Fibroblast of lung (primary cell): ENCODE measurements at regions not wholly inside any gene's neighbourhood (a gene's known extent, or its start where the extent isn't known, plus 50 kb on each side); places are given as distances from the start of the nearest gene placed in this dataset.

Experiments used
- DNase-seq, 2 donors: peaks; one replicate each; pipeline versions ENCODE4 v3.0.0 to v3.0.0-alpha.2; 2010; ENCODE audit warnings: low read depth in 2 of 2
- H2AFZ ChIP-seq: 2 replicates; pipeline ENCODE4 v1.5.1; 2012; ENCODE audit warnings: low read length, control low read depth, inconsistent platforms
- H3K27ac ChIP-seq: 2 replicates; pipeline ENCODE4 v1.5.1; 2011; ENCODE audit warnings: low read length, control low read depth; ENCODE audit not compliant: insufficient read depth
- H3K27me3 ChIP-seq: 2 replicates; pipeline ENCODE4 v1.5.1; 2011; ENCODE audit warnings: mild to moderate bottlenecking, low read length; ENCODE audit not compliant: control insufficient read depth, insufficient read depth
- H3K36me3 ChIP-seq: 2 replicates; pipeline ENCODE4 v1.5.1; 2011; ENCODE audit warnings: low read length; ENCODE audit not compliant: control insufficient read depth, insufficient read depth
- H3K4me1 ChIP-seq: 2 replicates; pipeline ENCODE4 v1.5.1; 2011; ENCODE audit warnings: low read length; ENCODE audit not compliant: control insufficient read depth, insufficient read depth; ENCODE audit errors: extremely low read depth
- H3K4me2 ChIP-seq: 2 replicates; pipeline ENCODE4 v1.5.1; 2011; ENCODE audit warnings: low read length, control low read depth; ENCODE audit not compliant: insufficient read depth; ENCODE audit errors: extremely low read depth
- H3K4me3 ChIP-seq, 4 experiments: fragments of 200-600 bp in 1 of 4; sonication (generic) in 1 of 4; replicated peaks in 1 of 4; 2 replicates each; pipeline ENCODE4 v1.5.1; 2011 to 2016; ENCODE audit warnings: low read length in 4 of 4, low read depth in 3 of 4, mild to moderate bottlenecking in 3 of 4, control low read depth in 2 of 4, inconsistent platforms in 1 of 4, mixed read lengths in 1 of 4; ENCODE audit not compliant: insufficient read depth in 1 of 4; ENCODE audit errors: control extremely low read depth in 1 of 4
- H3K79me2 ChIP-seq: 2 replicates; pipeline ENCODE4 v1.5.1; 2012; ENCODE audit warnings: mild to moderate bottlenecking, low read length, inconsistent platforms; ENCODE audit not compliant: control insufficient read depth, insufficient read depth
- H3K9ac ChIP-seq: 2 replicates; pipeline ENCODE4 v1.5.1; 2011; ENCODE audit warnings: mild to moderate bottlenecking, low read length, control low read depth; ENCODE audit not compliant: insufficient read depth
- H3K9me3 ChIP-seq: 2 replicates; pipeline ENCODE4 v1.5.1; 2012; ENCODE audit warnings: low read depth, low read length; ENCODE audit not compliant: control insufficient read depth, insufficient read depth
- H4K20me1 ChIP-seq: 2 replicates; pipeline ENCODE4 v1.5.1; 2011; ENCODE audit warnings: low read length; ENCODE audit not compliant: control insufficient read depth, insufficient read depth; ENCODE audit errors: extremely low read depth
- EZH2 ChIP-seq: IDR thresholded peaks from 2 replicates; pipeline ENCODE4 v1.5.1; 2012; ENCODE audit warnings: low read length, control low read depth, mild to moderate bottlenecking; ENCODE audit errors: missing control alignments
- TF ChIP-seq, protein P1 (sequence below), 2 donors: IDR thresholded peaks in 1 of 2; conservative IDR thresholded peaks in 1 of 2; 1 replicate in 1 of 2; 2 replicates in 1 of 2; pipeline ENCODE4 v1.5.1; 2011 to 2012; ENCODE audit warnings: low read length in 2 of 2, control low read depth in 1 of 2, inconsistent platforms in 1 of 2, low read depth in 1 of 2, mild to moderate bottlenecking in 1 of 2

DNA sequence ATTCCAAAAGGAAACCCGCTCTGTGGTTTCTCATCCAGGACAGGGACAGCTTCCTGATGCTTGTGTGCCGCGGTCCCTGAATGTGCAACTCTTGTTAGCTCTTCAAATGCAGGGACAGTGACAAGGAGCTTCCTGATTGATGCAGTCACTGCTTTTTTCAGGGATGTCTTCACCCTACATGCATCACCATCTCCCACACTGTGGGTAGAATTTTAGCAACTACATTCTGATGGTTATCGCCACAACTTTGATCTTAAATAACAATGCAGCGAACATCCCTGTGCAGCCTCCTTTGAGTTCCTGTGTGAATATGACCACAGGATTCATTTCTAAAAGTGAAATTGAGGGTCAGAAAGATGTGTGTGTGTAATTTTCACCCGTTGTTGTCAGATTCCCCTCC lies 115.0 kb downstream of the GGTLC2 start:
- no peak overlapping the region for H2AFZ ChIP-seq
- H3K36me3 ChIP-seq: no peaks in the 10 kb centered on the region
- no peaks in the 10 kb centered on the region for H3K79me2 ChIP-seq
- H3K27ac ChIP-seq: no peak overlapping the region
- no peaks in the 10 kb centered on the region for H3K4me1 ChIP-seq
- H3K4me3 ChIP-seq: no peak overlapping the region
- no peaks in the 10 kb centered on the region for H3K9me3 ChIP-seq
- no peaks in the 10 kb centered on the region for H3K27me3 ChIP-seq
- H3K9ac ChIP-seq: no peak overlapping the region
- no peak for DNase-seq
- TF ChIP-seq EZH2: no peak
- TF ChIP-seq, protein P1, sequence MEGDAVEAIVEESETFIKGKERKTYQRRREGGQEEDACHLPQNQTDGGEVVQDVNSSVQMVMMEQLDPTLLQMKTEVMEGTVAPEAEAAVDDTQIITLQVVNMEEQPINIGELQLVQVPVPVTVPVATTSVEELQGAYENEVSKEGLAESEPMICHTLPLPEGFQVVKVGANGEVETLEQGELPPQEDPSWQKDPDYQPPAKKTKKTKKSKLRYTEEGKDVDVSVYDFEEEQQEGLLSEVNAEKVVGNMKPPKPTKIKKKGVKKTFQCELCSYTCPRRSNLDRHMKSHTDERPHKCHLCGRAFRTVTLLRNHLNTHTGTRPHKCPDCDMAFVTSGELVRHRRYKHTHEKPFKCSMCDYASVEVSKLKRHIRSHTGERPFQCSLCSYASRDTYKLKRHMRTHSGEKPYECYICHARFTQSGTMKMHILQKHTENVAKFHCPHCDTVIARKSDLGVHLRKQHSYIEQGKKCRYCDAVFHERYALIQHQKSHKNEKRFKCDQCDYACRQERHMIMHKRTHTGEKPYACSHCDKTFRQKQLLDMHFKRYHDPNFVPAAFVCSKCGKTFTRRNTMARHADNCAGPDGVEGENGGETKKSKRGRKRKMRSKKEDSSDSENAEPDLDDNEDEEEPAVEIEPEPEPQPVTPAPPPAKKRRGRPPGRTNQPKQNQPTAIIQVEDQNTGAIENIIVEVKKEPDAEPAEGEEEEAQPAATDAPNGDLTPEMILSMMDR (conservative IDR thresholded peaks at IDR 0.05 in 1 of 2, IDR thresholded peaks at IDR 0.05 in 1 of 2; ENCODE audit: low read depth in 1 of 2, low read length in 2 of 2): no peak
- H4K20me1 ChIP-seq: no peaks in the 10 kb centered on the region
- no peak overlapping the region for H3K4me2 ChIP-seq

DNA sequence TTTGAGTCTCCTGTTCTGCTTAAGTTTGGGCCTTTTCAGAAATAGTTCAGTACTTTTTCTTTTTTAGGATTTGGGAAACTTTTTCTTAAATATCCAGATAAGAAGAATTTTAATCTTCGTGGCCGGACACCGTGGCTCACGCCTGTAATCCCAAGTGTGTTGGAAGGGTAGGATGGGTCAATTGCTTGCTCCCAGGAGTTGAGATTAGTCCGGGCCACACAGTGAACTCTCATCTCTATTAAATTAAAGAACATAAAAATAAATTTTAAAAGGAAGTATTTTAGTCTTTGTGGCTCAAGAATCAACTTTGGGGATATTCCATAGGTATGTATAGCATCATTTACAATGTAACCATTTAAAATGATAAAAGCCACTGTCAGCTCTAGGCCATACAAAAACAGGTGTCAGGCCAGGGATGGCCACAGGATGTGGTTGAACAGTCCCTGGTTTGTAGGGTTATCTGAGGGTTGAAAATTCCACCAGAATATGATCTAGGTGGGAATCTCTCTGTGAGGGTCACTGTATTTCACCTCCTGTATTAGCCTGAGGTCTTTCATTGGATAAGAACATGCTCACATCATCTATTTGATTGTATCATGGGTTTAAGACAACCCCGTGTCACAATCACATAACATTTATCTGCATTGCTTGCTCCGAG lies 115.6 kb downstream of the GGTLC2 start:
- no peaks in the 10 kb centered on the region for H3K9me3 ChIP-seq
- no peak overlapping the region for H3K4me3 ChIP-seq
- H3K27ac ChIP-seq: no peak overlapping the region
- H2AFZ ChIP-seq: no peak overlapping the region
- no peaks in the 10 kb centered on the region for H3K27me3 ChIP-seq
- no peaks in the 10 kb centered on the region for H3K79me2 ChIP-seq
- no peaks in the 10 kb centered on the region for H3K36me3 ChIP-seq
- H3K4me2 ChIP-seq: no peak overlapping the region
- no peaks in the 10 kb centered on the region for H4K20me1 ChIP-seq
- TF ChIP-seq, protein P1 (conservative IDR thresholded peaks at IDR 0.05 in 1 of 2, IDR thresholded peaks at IDR 0.05 in 1 of 2; ENCODE audit: low read depth in 1 of 2, low read length in 2 of 2): no peak
- no peak for TF ChIP-seq EZH2
- H3K9ac ChIP-seq: no peak overlapping the region
- H3K4me1 ChIP-seq: no peaks in the 10 kb centered on the region
- no peak for DNase-seq

DNA sequence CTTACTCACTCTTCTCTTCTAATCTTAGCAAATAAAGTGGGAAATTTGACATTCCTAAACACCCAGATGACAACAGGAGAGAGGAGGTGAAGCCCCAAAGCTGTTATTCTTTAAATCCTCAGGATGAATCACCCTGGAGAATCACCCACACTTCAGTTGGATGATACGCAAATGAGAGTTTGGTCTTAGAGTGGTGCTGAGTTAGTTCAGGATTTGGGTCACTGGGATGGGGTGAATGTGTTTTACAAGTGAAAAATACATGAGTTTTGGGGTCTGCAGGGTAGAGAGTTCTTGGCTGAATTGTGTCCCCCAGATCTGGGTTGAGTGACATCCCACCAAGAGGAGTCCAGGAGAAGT lies 117.2 kb downstream of the GGTLC2 start:
- Histone ChIP-seq H3K4me1 (no peaks in the 10 kb centered on the region), H3K4me3 (no peak overlapping the region), H2AFZ (no peak overlapping the region), H3K9ac (no peak overlapping the region), H3K79me2 (no peaks in the 10 kb centered on the region), H3K4me2 (no peak overlapping the region), H3K9me3 (no peaks in the 10 kb centered on the region), H3K27me3 (no peaks in the 10 kb centered on the region), H3K36me3 (no peaks in the 10 kb centered on the region), H4K20me1 (no peaks in the 10 kb centered on the region), H3K27ac (no peak overlapping the region)
- no peak for DNase-seq
- TF ChIP-seq EZH2: no peak
- TF ChIP-seq, protein P1 (conservative IDR thresholded peaks at IDR 0.05 in 1 of 2, IDR thresholded peaks at IDR 0.05 in 1 of 2; ENCODE audit: low read depth in 1 of 2, low read length in 2 of 2): no peak
